ENCODE measurements at regions not wholly inside any gene's neighbourhood (a gene's known extent, or its start where the extent isn't known, plus 50 kb on each side); places are given as distances from the start of the nearest gene placed in this dataset.

DNA sequence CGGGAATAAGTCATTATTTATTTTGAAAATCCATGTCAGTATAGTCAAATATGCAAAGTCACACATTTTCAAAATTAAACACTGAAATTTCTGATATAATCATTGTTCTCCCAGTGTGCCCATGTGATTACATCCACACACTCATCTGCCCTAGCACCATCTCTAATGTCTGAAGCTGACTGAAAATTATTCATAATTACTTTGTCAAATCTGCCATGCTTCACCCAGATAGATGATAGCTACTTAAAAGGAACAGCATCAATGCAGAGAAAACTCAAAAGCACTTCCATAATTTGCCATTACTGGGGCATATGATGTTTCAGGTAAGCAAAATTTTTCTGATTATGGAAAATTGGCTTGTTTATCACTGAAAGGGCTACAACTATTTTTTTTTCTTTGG lies 1433.3 kb upstream of the IGFBP7 start:
- DNase-seq (ENCODE audit: extremely low spot score in 2 of 2): no peak
- no peaks in the 10 kb centered on the region for H3K27me3 ChIP-seq
- no peak for TF ChIP-seq POLR2A (IDR thresholded peaks at IDR 0.05)
- no peak for TF ChIP-seq POLR2AphosphoS5 (IDR thresholded peaks at IDR 0.05; ENCODE audit: insufficient read depth in 1 of 2, low read depth in 1 of 2)
- TF ChIP-seq CTCF (IDR thresholded peaks at IDR 0.05): no peak
- intact Hi-C loops (cut with DNase I): no loop called here
- no peaks in the 10 kb centered on the region for H3K36me3 ChIP-seq
- H3K4me1 ChIP-seq: no peaks in the 10 kb centered on the region
- no peak overlapping the region for H3K4me3 ChIP-seq
- H3K27ac ChIP-seq: no peak overlapping the region
- no peaks in the 10 kb centered on the region for H3K9me3 ChIP-seq

DNA sequence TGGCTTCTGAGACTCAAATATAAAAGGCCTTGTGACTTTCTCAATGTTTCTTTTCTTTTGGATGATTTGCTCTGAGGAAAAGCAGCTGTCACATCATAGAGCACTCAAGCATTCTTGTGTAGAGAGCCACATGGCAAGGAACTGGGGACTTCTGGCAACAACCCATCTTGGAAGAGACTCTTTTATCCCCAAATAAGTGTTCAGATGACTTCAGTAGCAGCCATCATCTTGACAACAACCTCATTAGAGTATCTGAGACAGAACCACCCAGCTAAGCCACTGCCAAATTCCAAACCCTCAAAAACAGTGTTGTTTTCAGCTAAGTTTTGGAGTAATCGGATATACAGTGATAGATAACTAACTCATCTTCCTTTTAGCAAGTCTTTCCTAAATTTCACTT lies 1431.7 kb upstream of the IGFBP7 start:
- H3K4me3 ChIP-seq: no peak overlapping the region
- no peak for DNase-seq (ENCODE audit: extremely low spot score in 2 of 2)
- H3K36me3 ChIP-seq: no peaks in the 10 kb centered on the region
- no peaks in the 10 kb centered on the region for H3K4me1 ChIP-seq
- H3K27ac ChIP-seq: no peak overlapping the region
- no peaks in the 10 kb centered on the region for H3K27me3 ChIP-seq
- no peaks in the 10 kb centered on the region for H3K9me3 ChIP-seq
- no peak for TF ChIP-seq CTCF (IDR thresholded peaks at IDR 0.05)
- TF ChIP-seq POLR2A (IDR thresholded peaks at IDR 0.05): no peak
- TF ChIP-seq POLR2AphosphoS5 (IDR thresholded peaks at IDR 0.05; ENCODE audit: insufficient read depth in 1 of 2, low read depth in 1 of 2): no peak
- intact Hi-C loops (cut with DNase I): no loop called here

GRCh38 chr4:58522765-58523382 lies 1412.7 kb upstream of the IGFBP7 start:
- no peaks in the 10 kb centered on the region for H3K4me1 ChIP-seq
- H3K36me3 ChIP-seq: no peaks in the 10 kb centered on the region
- H3K4me3 ChIP-seq: no peak overlapping the region
- no peaks in the 10 kb centered on the region for H3K9me3 ChIP-seq
- intact Hi-C loops (cut with DNase I): no loop called here
- H3K27ac ChIP-seq: no peak overlapping the region
- DNase-seq (ENCODE audit: extremely low spot score in 2 of 2): no peak
- TF ChIP-seq POLR2A (IDR thresholded peaks at IDR 0.05) (no peak), CTCF (IDR thresholded peaks at IDR 0.05) (no peak), POLR2AphosphoS5 (IDR thresholded peaks at IDR 0.05; ENCODE audit: insufficient read depth in 1 of 2, low read depth in 1 of 2) (no peak)
- no peaks in the 10 kb centered on the region for H3K27me3 ChIP-seq

GRCh38 chr4:58515226-58515625 lies 1405.0 kb upstream of the IGFBP7 start:
- Histone ChIP-seq H3K27ac (no peak overlapping the region), H3K9me3 (no peaks in the 10 kb centered on the region), H3K27me3 (no peaks in the 10 kb centered on the region), H3K36me3 (no peaks in the 10 kb centered on the region), H3K4me1 (no peaks in the 10 kb centered on the region), H3K4me3 (no peak overlapping the region)
- intact Hi-C loops (cut with DNase I): no loop called here
- no peak for TF ChIP-seq POLR2AphosphoS5 (IDR thresholded peaks at IDR 0.05; ENCODE audit: insufficient read depth in 1 of 2, low read depth in 1 of 2)
- TF ChIP-seq CTCF (IDR thresholded peaks at IDR 0.05): no peak
- no peak for TF ChIP-seq POLR2A (IDR thresholded peaks at IDR 0.05)
- DNase-seq (ENCODE audit: extremely low spot score in 2 of 2): no peak

GRCh38 chr4:58514299-58514698 lies 1404.1 kb upstream of the IGFBP7 start:
- intact Hi-C loops (cut with DNase I): no loop called here
- no peaks in the 10 kb centered on the region for H3K9me3 ChIP-seq
- no peaks in the 10 kb centered on the region for H3K4me1 ChIP-seq
- TF ChIP-seq POLR2A (IDR thresholded peaks at IDR 0.05) (no peak), CTCF (IDR thresholded peaks at IDR 0.05) (no peak), POLR2AphosphoS5 (IDR thresholded peaks at IDR 0.05; ENCODE audit: insufficient read depth in 1 of 2, low read depth in 1 of 2) (no peak)
- H3K4me3 ChIP-seq: no peak overlapping the region
- H3K27ac ChIP-seq: no peak overlapping the region
- no peak for DNase-seq (ENCODE audit: extremely low spot score in 2 of 2)
- no peaks in the 10 kb centered on the region for H3K27me3 ChIP-seq
- no peaks in the 10 kb centered on the region for H3K36me3 ChIP-seq
